OCI-LY7 (cell line): ENCODE measurements at regions not wholly inside any gene's neighbourhood (a gene's known extent, or its start where the extent isn't known, plus 50 kb on each side); places are given as distances from the start of the nearest gene placed in this dataset.

Experiments used
- BruUV-seq: library from RNA; stranded (reverse); fragments of 400-500 nt; replicated peaks from 2 replicates; lab custom pipeline; 2021; lab: Mats Ljungman, UMichigan
- CTCF ChIA-PET: fragments of 300-600 bp; sonication (Branson Sonifier 250); formaldehyde crosslinking; loops from one replicate; lab custom pipeline; 2022; ENCODE audit warnings: antibody characterized with exemption; ENCODE audit not compliant: unreplicated experiment; lab: Charles Lee
- POLR2A ChIA-PET: fragments of 300-600 bp; sonication (Branson Sonifier 250); formaldehyde crosslinking; loops from one replicate; lab custom pipeline; 2022; ENCODE audit warnings: antibody characterized with exemption; lab: Charles Lee
- DNase-seq: peaks from one replicate; pipeline ENCODE4 v3.0.0-alpha.2; 2015; ENCODE audit warnings: low spot score
- H2AFZ ChIP-seq: fragments of 200-600 bp; sonication (generic), shearing (Covaris generic); 2 replicates; pipeline ENCODE4 v1.6.1; 2014; ENCODE audit warnings: mild to moderate bottlenecking, antibody characterized with exemption, low read length, moderate library complexity
- H3K27ac ChIP-seq: fragments of 200-600 bp; sonication (generic); 2 replicates; pipeline ENCODE4 v1.5.1; 2014; ENCODE audit warnings: mixed run types, low read depth, mild to moderate bottlenecking, moderate library complexity, low read length, inconsistent platforms; ENCODE audit not compliant: poor library complexity, severe bottlenecking
- H3K36me3 ChIP-seq: fragments of 200-600 bp; sonication (generic); 2 replicates; pipeline ENCODE4 v1.6.1; 2014; ENCODE audit warnings: mild to moderate bottlenecking, antibody characterized with exemption, low read length, moderate library complexity, mixed read lengths; ENCODE audit not compliant: insufficient read depth
- H3K4me1 ChIP-seq: fragments of 200-600 bp; sonication (generic); 2 replicates; pipeline ENCODE4 v1.5.1; 2014; ENCODE audit warnings: mild to moderate bottlenecking, low read length; ENCODE audit not compliant: insufficient read depth, poor library complexity, severe bottlenecking
- H3K4me2 ChIP-seq: fragments of 200-600 bp; sonication (generic); 2 replicates; pipeline ENCODE4 v1.6.1; 2014; ENCODE audit warnings: mild to moderate bottlenecking, low read length
- H3K4me3 ChIP-seq: fragments of 200-600 bp; sonication (generic); 2 replicates; pipeline ENCODE4 v1.5.1; 2014; ENCODE audit warnings: mild to moderate bottlenecking, low read depth, low read length; ENCODE audit not compliant: poor library complexity, severe bottlenecking
- H3K79me2 ChIP-seq: fragments of 200-600 bp; sonication (generic); 2 replicates; pipeline ENCODE4 v1.6.1; 2016; ENCODE audit warnings: low read depth, mild to moderate bottlenecking, low read length, moderate library complexity, mixed read lengths; ENCODE audit not compliant: insufficient read depth
- H3K9me2 ChIP-seq: fragments of 200-600 bp; sonication (generic); 2 replicates; pipeline ENCODE4 v1.6.1; 2016; ENCODE audit warnings: mild to moderate bottlenecking, low read length, mixed read lengths; ENCODE audit not compliant: insufficient read depth
- H3K9me3 ChIP-seq: fragments of 200-600 bp; sonication (generic); 2 replicates; pipeline ENCODE4 v1.6.1; 2014; ENCODE audit warnings: mild to moderate bottlenecking, mixed run types, low read length, mixed read lengths
- H4K20me1 ChIP-seq: fragments of 200-600 bp; sonication (generic); 2 replicates; pipeline ENCODE4 v1.6.1; 2014; ENCODE audit warnings: mild to moderate bottlenecking, antibody characterized with exemption, low read length, moderate library complexity, mixed read lengths; ENCODE audit not compliant: insufficient read depth
- CTCF ChIP-seq: fragments of 200-600 bp; sonication (generic); conservative IDR thresholded peaks from 2 replicates; pipeline ENCODE4 v1.5.1; 2014; ENCODE audit warnings: mild to moderate bottlenecking, antibody characterized with exemption, low read length, moderate library complexity, mixed read lengths
- EZH2phosphoT487 ChIP-seq: fragments of 200-600 bp; sonication (generic); IDR thresholded peaks from 2 replicates; pipeline ENCODE4 v1.6.1; 2018; ENCODE audit warnings: low read depth, borderline replicate concordance, mild to moderate bottlenecking, mixed run types, antibody characterized with exemption, low read length, moderate library complexity, mixed read lengths
- intact Hi-C: fragments of 100-400 bp; cut with micrococcal nuclease; formaldehyde crosslinking; loops from one replicate; pipeline ENCODE4 v1.10.0; 2022; ENCODE audit not compliant: unreplicated experiment

GRCh38 chrY:15440696-15441408, 916.5 kb downstream of the NLGN4Y start:
- no peaks in the 10 kb centered on the region for H3K79me2 ChIP-seq
- POLR2A ChIA-PET = interaction anchor here (0.9 to 1.5 kb wide), 2 partner anchors 16 to 26 kb away, joined by 3 to 4 read pairs; no protein-coding TSS in a partner anchor
- peak overlapping the region; percentile 27 for H3K4me2 ChIP-seq
- DNase-seq = peak; percentile 51
- H3K36me3 ChIP-seq = no peaks in the 10 kb centered on the region
- no peak for TF ChIP-seq EZH2phosphoT487
- no peak for TF ChIP-seq CTCF
- H3K9me2 ChIP-seq = no peaks in the 10 kb centered on the region
- no TSS peak for BruUV-seq
- H4K20me1 ChIP-seq = no peaks in the 10 kb centered on the region
- H3K27ac ChIP-seq = peak overlapping the region; percentile 25
- peak overlapping the region; percentile 60; the same call in 1 of the 2 replicates for H2AFZ ChIP-seq
- H3K4me1 ChIP-seq = peaks cover 33% of the 10 kb centered on the region
- H3K9me3 ChIP-seq = no peaks in the 10 kb centered on the region
- intact Hi-C loops = loop anchor here (5.0 kb wide), 1 partner anchor 61 kb away; no protein-coding TSS in a partner anchor
- no peak overlapping the region for H3K4me3 ChIP-seq
- CTCF ChIA-PET = no interaction called here

DNA sequence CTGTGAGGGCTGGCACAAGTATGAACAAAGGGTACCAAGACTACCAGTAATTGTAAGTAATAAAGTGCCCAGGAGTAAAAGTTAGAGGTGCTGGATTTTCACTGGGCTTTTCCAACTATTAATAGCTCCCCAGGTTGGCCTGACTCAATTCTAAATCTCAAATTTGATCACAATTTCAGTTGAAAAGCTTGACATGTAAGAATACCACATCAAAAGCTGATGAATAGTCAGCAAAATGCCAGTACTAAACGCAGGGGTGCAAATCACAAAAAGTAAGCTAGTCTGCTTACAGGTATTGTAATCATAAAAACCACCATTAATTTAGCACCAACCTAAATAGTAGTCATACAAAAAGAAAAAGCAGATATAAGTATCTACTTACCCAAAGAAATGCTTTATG, 917.5 kb downstream of the NLGN4Y start:
- CTCF ChIA-PET = no interaction called here
- POLR2A ChIA-PET = interaction anchor here (0.5 to 1.5 kb wide), 2 partner anchors 25 to 1096 kb away, joined by 3 read pairs; no protein-coding TSS in a partner anchor
- intact Hi-C loops = loop anchor here (5.0 kb wide), 1 partner anchor 60 kb away; no protein-coding TSS in a partner anchor
- no peaks in the 10 kb centered on the region for H3K9me2 ChIP-seq
- H4K20me1 ChIP-seq = no peaks in the 10 kb centered on the region
- H3K36me3 ChIP-seq = no peaks in the 10 kb centered on the region
- BruUV-seq = no TSS peak
- no peak overlapping the region for H3K4me3 ChIP-seq
- no peak for DNase-seq
- no peak overlapping the region for H3K4me2 ChIP-seq
- H3K27ac ChIP-seq = no peak overlapping the region
- peaks cover 33% of the 10 kb centered on the region for H3K4me1 ChIP-seq
- H2AFZ ChIP-seq = no peak overlapping the region; the same call in 1 of the 2 replicates
- no peaks in the 10 kb centered on the region for H3K9me3 ChIP-seq
- H3K79me2 ChIP-seq = no peaks in the 10 kb centered on the region
- 0 out of 2 replicates have a peak, but pooled peaks have one; percentile 1 for TF ChIP-seq CTCF
- no peak for TF ChIP-seq EZH2phosphoT487

DNA sequence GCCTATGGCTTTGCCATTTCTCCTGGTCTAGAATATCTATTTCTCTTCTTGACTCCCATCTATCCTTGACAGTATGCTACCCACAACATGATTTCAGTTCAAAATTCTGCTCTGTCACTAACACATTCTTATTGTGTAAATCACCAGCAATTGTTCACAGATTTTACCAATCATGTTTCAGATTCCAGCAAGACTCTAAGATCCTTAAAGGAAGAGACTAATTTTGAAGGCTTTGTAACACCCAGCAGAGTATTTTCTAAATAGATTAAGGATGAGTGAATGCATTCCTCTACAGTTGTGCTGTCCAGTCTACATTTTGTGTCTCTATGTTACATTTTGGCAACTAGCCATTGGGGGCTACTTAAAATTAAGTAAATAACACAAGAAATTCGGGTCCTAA, 921.5 kb downstream of the NLGN4Y start:
- DNase-seq = no peak
- Histone ChIP-seq H2AFZ (no peak overlapping the region), H3K9me2 (no peaks in the 10 kb centered on the region), H3K27ac (no peak overlapping the region), H3K9me3 (no peaks in the 10 kb centered on the region), H3K4me2 (no peak overlapping the region), H3K4me1 (peaks cover 25% of the 10 kb centered on the region), H3K4me3 (no peak overlapping the region), H4K20me1 (no peaks in the 10 kb centered on the region), H3K79me2 (no peaks in the 10 kb centered on the region), H3K36me3 (no peaks in the 10 kb centered on the region)
- CTCF ChIA-PET = no interaction called here
- BruUV-seq = no TSS peak
- POLR2A ChIA-PET = no interaction called here
- TF ChIP-seq CTCF (no peak), EZH2phosphoT487 (no peak)
- intact Hi-C loops = no loop called here
